Lower leg skin (tissue), 4 donors: ENCODE measurements at regions not wholly inside any gene's neighbourhood (a gene's known extent, or its start where the extent isn't known, plus 50 kb on each side); places are given as distances from the start of the nearest gene placed in this dataset.
"Not testable (repeated sequence)": the region's sequence is repeated elsewhere in the genome, so short reads cannot be mapped to it uniquely, and the experiment has no call there.

Experiments used
- DNase-seq, 2 donors: peaks; one replicate each; pipeline ENCODE4 v3.0.0-alpha.2; 2019; ENCODE audit warnings: low spot score in 2 of 2
- H3K4me3 ChIP-seq: fragments of 200-600 bp; sonication (generic); 2 replicates; pipeline ENCODE4 v1.5.1; 2017; ENCODE audit warnings: mild to moderate bottlenecking, low read depth; ENCODE audit not compliant: poor library complexity, severe bottlenecking
- POLR2A ChIP-seq, 2 donors: fragments of 450-650 bp; IDR thresholded peaks; one replicate each; pipeline ENCODE4 v1.6.1; 2016 to 2017; ENCODE audit warnings: antibody characterized with exemption in 2 of 2, mild to moderate bottlenecking in 1 of 2, moderate library complexity in 1 of 2
- WGBS, 2 donors: methylation state at CpG; one replicate each; pipeline ENCODE4 v1.1.5; 2018; 5-methylcytosine and 5-hydroxymethylcytosine counted together
- intact Hi-C: fragments of 100-400 bp; cut with DNase I; formaldehyde crosslinking; loops from one replicate; pipeline ENCODE4 v1.15.0; 2023; ENCODE audit warnings: low total_unique reads
- TF ChIP-seq, protein P1 (sequence below), 3 donors: fragments of 450-650 bp; IDR thresholded peaks; one replicate each; pipeline ENCODE4 v1.5.1; 2016; ENCODE audit warnings: antibody characterized with exemption in 3 of 3, mild to moderate bottlenecking in 3 of 3, moderate library complexity in 2 of 3

- H3K4me3 ChIP-seq = no peak overlapping the region
- DNase-seq = no peak
- TF ChIP-seq, protein P1, sequence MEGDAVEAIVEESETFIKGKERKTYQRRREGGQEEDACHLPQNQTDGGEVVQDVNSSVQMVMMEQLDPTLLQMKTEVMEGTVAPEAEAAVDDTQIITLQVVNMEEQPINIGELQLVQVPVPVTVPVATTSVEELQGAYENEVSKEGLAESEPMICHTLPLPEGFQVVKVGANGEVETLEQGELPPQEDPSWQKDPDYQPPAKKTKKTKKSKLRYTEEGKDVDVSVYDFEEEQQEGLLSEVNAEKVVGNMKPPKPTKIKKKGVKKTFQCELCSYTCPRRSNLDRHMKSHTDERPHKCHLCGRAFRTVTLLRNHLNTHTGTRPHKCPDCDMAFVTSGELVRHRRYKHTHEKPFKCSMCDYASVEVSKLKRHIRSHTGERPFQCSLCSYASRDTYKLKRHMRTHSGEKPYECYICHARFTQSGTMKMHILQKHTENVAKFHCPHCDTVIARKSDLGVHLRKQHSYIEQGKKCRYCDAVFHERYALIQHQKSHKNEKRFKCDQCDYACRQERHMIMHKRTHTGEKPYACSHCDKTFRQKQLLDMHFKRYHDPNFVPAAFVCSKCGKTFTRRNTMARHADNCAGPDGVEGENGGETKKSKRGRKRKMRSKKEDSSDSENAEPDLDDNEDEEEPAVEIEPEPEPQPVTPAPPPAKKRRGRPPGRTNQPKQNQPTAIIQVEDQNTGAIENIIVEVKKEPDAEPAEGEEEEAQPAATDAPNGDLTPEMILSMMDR (IDR thresholded peaks at IDR 0.05) = no peak
- no peak for TF ChIP-seq POLR2A (IDR thresholded peaks at IDR 0.05)
- WGBS, 2 donors = 81 to 90% methylated on average over 2 to 4 of the region's 4 CpGs
- intact Hi-C loops = no loop called here
Measured at GRCh38 chr2:35125278-35125677, 1230.3 kb upstream of the CRIM1 start.

DNA sequence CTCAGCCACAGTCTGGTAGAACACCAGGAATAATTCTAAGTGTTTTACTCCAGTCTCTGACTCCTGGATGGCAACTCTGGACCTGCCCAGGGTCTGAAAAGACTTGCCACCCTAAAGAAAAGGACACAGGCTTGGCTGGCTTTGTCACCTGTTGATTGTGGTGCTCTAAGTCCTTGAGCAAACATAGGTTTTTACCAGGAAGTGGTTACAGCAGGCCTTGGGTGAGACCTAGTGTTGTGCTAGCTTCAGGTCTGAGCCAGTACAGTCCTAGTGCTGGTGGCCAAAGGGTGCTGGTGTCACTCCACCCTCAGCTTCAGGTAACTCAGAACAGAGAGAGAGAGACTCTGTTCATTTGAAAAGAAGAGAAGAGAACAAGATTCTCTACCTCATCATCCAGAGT, 1239.4 kb upstream of the CRIM1 start:
- no peak overlapping the region for H3K4me3 ChIP-seq
- intact Hi-C loops = no loop called here
- no peak for TF ChIP-seq POLR2A (IDR thresholded peaks at IDR 0.05)
- TF ChIP-seq, protein P1 (IDR thresholded peaks at IDR 0.05) = no peak
- DNase-seq = no peak

- H3K4me3 ChIP-seq = no peak overlapping the region
- intact Hi-C loops = no loop called here
- 78 to 80% methylated on average over 2 of the region's 2 CpGs for WGBS, 2 donors
- TF ChIP-seq, protein P1 (IDR thresholded peaks at IDR 0.05) = no peak
- TF ChIP-seq POLR2A (IDR thresholded peaks at IDR 0.05) = no peak
- DNase-seq = no peak
Measured at GRCh38 chr2:35114765-35115164, 1240.8 kb upstream of the CRIM1 start.

GRCh38 chr2:35112367-35112766, 1243.2 kb upstream of the CRIM1 start:
- H3K4me3 ChIP-seq, DNase-seq, intact Hi-C loops: not testable (repeated sequence)
- 92 to 95% methylated on average over 5 to 10 of the region's 10 CpGs for WGBS, 2 donors

- TF ChIP-seq, protein P1 (IDR thresholded peaks at IDR 0.05) = no peak
- TF ChIP-seq POLR2A (IDR thresholded peaks at IDR 0.05) = no peak
- 70 to 90% methylated on average over 1 of the region's 1 CpG for WGBS, 2 donors
Measured at GRCh38 chr2:35104309-35104708, 1251.3 kb upstream of the CRIM1 start.

GRCh38 chr2:35099342-35099741, 1256.2 kb upstream of the CRIM1 start:
- WGBS, 2 donors = 70 to 71% methylated on average over 2 of the region's 2 CpGs
- intact Hi-C loops = no loop called here
- DNase-seq = no peak
- no peak for TF ChIP-seq POLR2A (IDR thresholded peaks at IDR 0.05)
- TF ChIP-seq, protein P1 (IDR thresholded peaks at IDR 0.05) = no peak
- no peak overlapping the region for H3K4me3 ChIP-seq

More at GRCh38 chr2:35104309-35104708, 1251.3 kb upstream of the CRIM1 start:
- no peak overlapping the region for H3K4me3 ChIP-seq
- DNase-seq = no peak
- intact Hi-C loops = no loop called here
